Hindlimb muscle (tissue), 1 donor: ENCODE measurements at regions not wholly inside any gene's neighbourhood (a gene's known extent, or its start where the extent isn't known, plus 50 kb on each side); places are given as distances from the start of the nearest gene placed in this dataset.

Source experiments
- DNase-seq: peaks from one replicate; pipeline ENCODE4 v3.0.0-alpha.2; 2013

DNA sequence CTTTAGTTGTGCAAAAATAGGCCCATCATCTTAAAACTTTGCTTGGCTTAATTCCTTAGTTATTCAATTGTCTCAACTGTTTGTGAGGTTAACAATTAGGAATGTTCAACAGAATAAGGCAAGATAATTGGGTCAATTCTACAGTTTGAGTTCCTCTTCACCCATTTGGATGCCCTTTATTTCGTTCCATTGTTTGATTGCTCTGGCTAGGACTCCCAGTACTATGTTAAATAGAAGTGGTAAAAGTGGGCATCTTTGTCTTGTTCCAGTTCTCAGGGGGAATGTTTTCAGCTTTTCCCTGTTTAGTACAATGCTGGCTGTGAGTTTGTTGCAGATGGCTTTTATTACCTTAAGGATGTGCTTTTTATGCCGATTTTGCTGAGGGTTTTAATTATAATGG is 761.5 kb upstream of the GRIA3 start:
- no peak for DNase-seq

DNA sequence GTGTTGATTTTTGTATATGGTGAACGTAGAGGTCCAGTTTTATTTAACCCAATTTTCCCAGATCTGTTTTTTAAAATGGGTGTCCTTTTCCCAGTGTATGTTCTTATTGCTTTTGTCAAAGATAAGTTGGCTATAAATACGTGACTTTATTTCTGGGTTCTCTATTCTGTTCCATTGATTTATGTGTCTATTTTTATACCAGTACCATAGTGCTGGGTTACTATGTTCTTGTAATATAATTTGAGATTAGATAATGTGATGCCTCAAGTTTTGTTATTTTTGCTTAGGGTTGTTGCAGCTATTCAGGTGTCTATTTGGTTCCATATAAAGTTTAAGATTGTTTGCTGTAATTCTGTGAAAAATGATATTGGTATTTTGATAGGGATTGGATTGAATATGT is 749.1 kb upstream of the GRIA3 start:
- DNase-seq: no peak

- no peak for DNase-seq
Observed at GRCh38 chrX:122439831-122440230, 744.2 kb upstream of the GRIA3 start.

GRCh38 chrX:122440832-122441231 is 743.2 kb upstream of the GRIA3 start:
- no peak for DNase-seq

GRCh38 chrX:122441451-122441850 is 742.6 kb upstream of the GRIA3 start:
- no peak for DNase-seq

- DNase-seq: peak; percentile 23
Observed at GRCh38 chrX:122445466-122445865, 738.6 kb upstream of the GRIA3 start.

GRCh38 chrX:122464341-122464740 is 719.7 kb upstream of the GRIA3 start:
- DNase-seq: no peak

- DNase-seq: no peak
Observed at GRCh38 chrX:122475306-122475705, 708.8 kb upstream of the GRIA3 start.

DNA sequence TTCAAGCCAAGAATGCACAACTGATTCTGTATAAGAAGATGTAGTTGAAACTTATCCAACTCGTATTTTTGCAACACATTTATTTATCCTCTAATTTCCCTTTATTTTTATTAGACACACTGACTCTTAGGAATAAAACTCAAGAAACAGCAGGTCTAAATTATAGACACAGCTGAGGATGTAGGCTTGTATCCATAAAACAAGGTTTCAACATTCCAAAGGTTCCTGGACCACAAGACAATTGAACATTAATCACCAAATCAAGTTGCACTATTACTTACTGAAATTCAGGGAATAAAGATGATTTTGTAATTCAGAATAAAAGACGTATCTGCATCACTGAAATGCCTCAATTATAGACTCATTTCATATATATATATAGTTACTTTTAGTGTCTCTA is 683.5 kb upstream of the GRIA3 start:
- no peak for DNase-seq

- peak; percentile 21 for DNase-seq
Observed at GRCh38 chrX:122501652-122502051, 682.4 kb upstream of the GRIA3 start.

DNA sequence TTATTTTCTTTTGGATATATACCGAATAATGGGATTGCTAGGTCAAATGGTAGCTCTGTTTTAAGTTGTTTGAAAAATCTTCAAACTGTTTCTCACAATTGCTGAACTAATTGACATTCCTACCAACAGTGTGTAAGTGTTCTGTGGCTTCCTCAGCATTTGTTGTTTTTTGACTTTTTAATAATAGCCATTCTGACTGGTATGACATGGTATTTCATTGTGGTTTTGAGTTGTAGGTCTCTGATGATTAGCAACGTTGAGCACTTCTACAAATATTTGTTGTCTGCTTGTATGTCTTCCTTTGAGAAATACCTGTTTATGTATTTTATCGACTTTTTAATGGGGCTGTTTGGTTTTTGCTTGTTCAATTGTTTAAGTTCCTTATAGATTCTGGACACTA is 680.1 kb upstream of the GRIA3 start:
- no peak for DNase-seq

- DNase-seq: no peak
Observed at GRCh38 chrX:122512561-122513072, 671.5 kb upstream of the GRIA3 start.

DNA sequence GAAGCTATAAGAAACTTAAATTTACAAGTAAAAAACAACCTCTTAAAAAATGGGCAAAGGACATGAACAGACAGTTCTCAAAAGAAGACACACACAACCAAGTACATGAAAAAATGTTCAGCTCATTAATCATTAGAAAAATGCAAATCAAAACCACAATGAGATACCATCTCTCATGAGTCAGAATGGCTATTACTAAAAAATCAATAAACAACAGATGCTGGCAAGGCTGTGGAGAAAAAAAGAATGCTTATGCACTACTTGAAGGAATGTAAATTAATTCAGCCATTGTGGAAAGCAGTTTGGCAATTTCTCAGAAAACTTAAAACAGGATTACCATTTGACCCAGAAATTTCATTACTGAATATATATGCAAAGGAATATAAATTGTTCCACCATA is 666.3 kb upstream of the GRIA3 start:
- DNase-seq: no peak

- no peak for DNase-seq
Observed at GRCh38 chrX:122545778-122546177, 638.3 kb upstream of the GRIA3 start.

DNA sequence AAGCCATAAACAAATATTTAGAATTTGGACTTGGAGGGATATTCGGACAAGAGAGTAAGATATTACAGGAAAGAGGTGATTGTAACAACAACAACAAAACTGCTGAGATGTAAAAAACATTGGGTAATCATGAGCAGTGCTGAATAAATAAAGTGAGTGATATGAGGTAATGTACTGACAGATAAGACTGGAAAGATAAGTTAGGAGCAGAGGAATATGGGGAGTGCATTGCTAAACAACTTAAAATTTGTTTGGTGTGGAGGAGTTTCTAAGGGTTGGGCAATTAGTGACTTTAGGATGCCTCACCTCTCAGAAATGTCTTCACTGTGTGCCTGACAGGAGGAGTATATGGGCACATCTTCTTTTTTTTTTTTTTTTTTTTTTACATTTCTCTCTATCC is 637.8 kb upstream of the GRIA3 start:
- no peak for DNase-seq

DNA sequence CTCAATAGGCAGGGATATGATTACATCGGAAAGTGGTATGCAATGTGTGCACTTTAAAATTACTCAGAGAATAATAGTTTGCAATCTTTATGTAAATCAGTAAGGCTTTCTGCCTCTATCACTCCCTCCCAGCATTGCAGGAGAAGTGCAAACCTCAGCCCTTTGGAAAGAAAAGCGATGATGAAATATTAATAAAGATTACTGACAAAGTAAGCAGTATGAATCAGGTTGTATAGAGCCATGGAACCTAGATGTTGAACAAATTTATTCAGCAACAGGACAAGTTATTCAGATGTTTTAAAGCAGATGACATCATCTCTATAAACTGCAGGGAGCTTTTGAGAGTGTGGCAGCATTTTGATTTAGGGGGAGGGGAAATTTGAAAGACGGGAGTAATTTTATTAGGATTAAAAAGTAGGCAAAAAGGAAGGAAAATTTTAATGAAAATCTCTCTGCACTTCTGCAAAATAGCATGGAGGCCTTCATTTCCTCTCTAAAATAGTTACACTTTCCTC is 631.7 kb upstream of the GRIA3 start:
- no peak for DNase-seq

- DNase-seq: no peak
Observed at GRCh38 chrX:122555925-122556324, 628.2 kb upstream of the GRIA3 start.

- peak; percentile 0 for DNase-seq
Observed at GRCh38 chrX:122565952-122566351, 618.1 kb upstream of the GRIA3 start.

GRCh38 chrX:122566401-122566800 is 617.7 kb upstream of the GRIA3 start:
- DNase-seq: no peak

DNA sequence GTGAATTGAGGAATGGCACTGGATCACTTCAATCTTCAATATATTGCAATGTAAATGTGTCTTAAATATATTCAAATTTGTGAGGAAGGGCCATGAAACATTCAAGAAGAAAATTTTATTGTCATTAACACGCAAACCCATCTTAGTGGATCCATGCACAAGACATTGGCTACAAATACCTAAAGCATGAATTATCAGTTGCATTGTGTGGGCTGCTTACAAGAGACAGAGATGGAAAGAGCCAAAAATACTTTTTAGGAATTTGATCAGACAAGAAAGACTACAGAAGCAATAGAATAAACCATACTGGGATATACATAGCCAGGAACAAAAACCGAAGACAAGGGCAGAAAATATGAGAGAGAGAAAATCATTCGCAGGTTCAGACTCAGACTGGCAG is 616.2 kb upstream of the GRIA3 start:
- no peak for DNase-seq

GRCh38 chrX:122572461-122572860 is 611.6 kb upstream of the GRIA3 start:
- no peak for DNase-seq

DNA sequence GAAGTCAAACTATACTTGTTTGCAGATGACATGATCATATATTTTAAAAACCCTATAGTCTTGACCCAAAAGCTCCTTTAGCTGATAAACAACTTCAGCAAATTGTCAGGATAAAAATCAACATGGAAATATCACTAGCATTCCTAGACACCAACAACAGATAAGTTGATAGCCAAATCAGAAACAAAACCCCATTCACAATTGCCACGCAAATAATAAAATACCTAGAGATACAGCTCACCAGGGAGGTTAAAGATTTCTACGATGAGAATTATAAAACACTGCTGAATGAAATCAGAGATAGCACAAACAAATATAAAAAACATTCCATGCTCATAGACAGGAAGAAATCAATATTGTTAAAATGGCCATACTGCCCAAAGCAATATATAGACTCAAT is 605.0 kb upstream of the GRIA3 start:
- DNase-seq: no peak

- no peak for DNase-seq
Observed at GRCh38 chrX:122579526-122579925, 604.6 kb upstream of the GRIA3 start.

- DNase-seq: no peak
Observed at GRCh38 chrX:122582280-122582974, 601.7 kb upstream of the GRIA3 start.

GRCh38 chrX:122582975-122583305 is 601.1 kb upstream of the GRIA3 start:
- DNase-seq: no peak
